AG04450 (cell line): ENCODE measurements at regions not wholly inside any gene's neighbourhood (a gene's known extent, or its start where the extent isn't known, plus 50 kb on each side); places are given as distances from the start of the nearest gene placed in this dataset.

Experiments
- CTCF ChIA-PET: fragments of 300-600, 350-600 bp; formaldehyde crosslinking; extraction: SDS; loops from one replicate; lab custom pipeline; 2022; ENCODE audit warnings: antibody characterized with exemption, inconsistent platforms; lab: Charles Lee
- POLR2A ChIA-PET: fragments of 350-600 bp; formaldehyde crosslinking; extraction: SDS; loops from one replicate; lab custom pipeline; 2021; ENCODE audit warnings: antibody characterized with exemption, inconsistent platforms; lab: Yijun Ruan, JAX
- DNase-seq: peaks from one replicate; pipeline ENCODE4 v3.0.0-alpha.2; 2011; ENCODE audit warnings: low read depth, low spot score
- H3K27ac ChIP-seq: one replicate; pipeline ENCODE4 v1.5.1; 2012; ENCODE audit warnings: low read depth, low read length, control low read depth
- H3K27me3 ChIP-seq: one replicate; pipeline ENCODE4 v1.6.0; 2012; ENCODE audit warnings: low read length; ENCODE audit not compliant: control insufficient read depth, insufficient read depth
- H3K4me3 ChIP-seq: 2 replicates; pipeline ENCODE4 v1.5.1; 2011; ENCODE audit warnings: mild to moderate bottlenecking, low read depth, low read length, control low read depth
- H3K9me3 ChIP-seq: 2 replicates; pipeline ENCODE4 v1.5.1; 2012; ENCODE audit warnings: low read length; ENCODE audit not compliant: control insufficient read depth, insufficient read depth
- CTCF ChIP-seq: IDR thresholded peaks from 2 replicates; pipeline ENCODE4 v1.5.1; 2011; ENCODE audit warnings: low read depth, low read length, control low read depth, inconsistent platforms

GRCh38 chr12:46573347-46573658 is 200.7 kb upstream of the SLC38A2 start:
- DNase-seq, result no peak
- Histone ChIP-seq H3K27me3 (no peaks in the 10 kb centered on the region), H3K9me3 (peaks cover 16% of the 10 kb centered on the region), H3K27ac (no peak overlapping the region), H3K4me3 (no peak overlapping the region)
- TF ChIP-seq CTCF, result no peak
- ChIA-PET POLR2A (no interaction called here), CTCF (no interaction called here)

- no peak for TF ChIP-seq CTCF
- Histone ChIP-seq H3K27me3 (no peaks in the 10 kb centered on the region), H3K9me3 (peaks cover 17% of the 10 kb centered on the region), H3K4me3 (no peak overlapping the region), H3K27ac (no peak overlapping the region)
- ChIA-PET CTCF (no interaction called here), POLR2A (no interaction called here)
- DNase-seq, result no peak
Observed at GRCh38 chr12:46572644-46573346, 200.2 kb upstream of the SLC38A2 start.

- DNase-seq, result no peak
- Histone ChIP-seq H3K9me3 (peaks cover 17% of the 10 kb centered on the region), H3K27ac (no peak overlapping the region), H3K4me3 (no peak overlapping the region), H3K27me3 (no peaks in the 10 kb centered on the region)
- ChIA-PET POLR2A (no interaction called here), CTCF (no interaction called here)
- TF ChIP-seq CTCF, result no peak
Observed at GRCh38 chr12:46571608-46572007, 199.0 kb upstream of the SLC38A2 start.

GRCh38 chr12:46569826-46570439 is 197.4 kb upstream of the SLC38A2 start:
- CTCF ChIA-PET, result no interaction called here

More at GRCh38 chr12:46569826-46570439, 197.4 kb upstream of the SLC38A2 start:
- Histone ChIP-seq H3K4me3 (no peak overlapping the region), H3K27me3 (no peaks in the 10 kb centered on the region), H3K27ac (no peak overlapping the region), H3K9me3 (peaks cover 20% of the 10 kb centered on the region)
- no peak for TF ChIP-seq CTCF
- DNase-seq, result no peak
- POLR2A ChIA-PET, result no interaction called here
